CD4-positive, alpha-beta T cell treated with Interleukin-21 for 1 hour (primary cell): ENCODE measurements at regions not wholly inside any gene's neighbourhood (a gene's known extent, or its start where the extent isn't known, plus 50 kb on each side); places are given as distances from the start of the nearest gene placed in this dataset.
A peak's percentile ranks its signal among the peaks of the same experiment; 100 is the strongest.
"Not testable (repeated sequence)": the region's sequence is repeated elsewhere in the genome, so short reads cannot be mapped to it uniquely, and the experiment has no call there.

Experiments used
- DNase-seq: peaks from one replicate; pipeline ENCODE4 v3.0.0-alpha.2; 2020

- DNase-seq: no peak
These were observed 356.5 kb upstream of the CELF2 start for GRCh38 chr10:10661176-10661575.

GRCh38 chr10:10662716-10663408, 354.8 kb upstream of the CELF2 start:
- no peak for DNase-seq

DNA sequence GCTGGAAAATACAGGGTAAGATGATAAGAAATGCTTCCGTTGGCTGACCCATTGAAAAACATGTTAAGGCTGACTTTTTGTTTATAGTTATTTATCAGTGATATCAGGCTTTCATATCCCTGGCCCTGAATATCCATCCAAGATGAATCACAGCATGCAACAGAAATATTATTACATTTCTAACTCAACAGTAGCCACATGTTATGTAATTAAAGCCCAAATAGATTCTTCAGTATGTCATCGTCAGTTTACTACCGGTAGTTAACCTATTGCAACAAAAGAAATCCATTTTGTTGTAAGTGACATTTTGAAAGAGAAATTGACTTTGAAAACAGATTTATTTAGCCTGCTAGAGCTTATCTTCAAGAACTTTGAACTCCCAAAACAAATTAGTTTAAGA, 354.1 kb upstream of the CELF2 start:
- no peak for DNase-seq

- DNase-seq: no peak
These were observed 351.9 kb upstream of the CELF2 start for GRCh38 chr10:10665750-10666149.

DNA sequence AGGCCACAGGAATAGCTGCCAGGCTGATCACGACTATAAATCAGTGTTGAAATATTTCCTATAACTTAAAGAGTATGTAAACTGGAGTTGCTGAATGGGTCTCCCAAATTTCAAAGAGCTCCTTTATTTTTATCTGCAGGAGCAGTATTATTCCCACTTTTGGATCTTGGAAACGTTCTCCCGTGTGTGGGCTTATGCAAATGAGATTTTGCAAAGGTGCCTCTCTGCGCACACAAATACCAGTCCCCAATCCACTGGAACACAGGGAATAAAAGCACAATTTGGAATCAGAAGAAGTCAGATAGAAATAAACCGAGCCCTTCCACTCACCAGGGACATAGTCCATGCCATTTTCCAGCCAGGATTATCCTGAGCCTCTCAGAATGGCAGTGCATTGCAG, 350.2 kb upstream of the CELF2 start:
- no peak for DNase-seq

GRCh38 chr10:10676972-10677371, 340.7 kb upstream of the CELF2 start:
- no peak for DNase-seq

DNA sequence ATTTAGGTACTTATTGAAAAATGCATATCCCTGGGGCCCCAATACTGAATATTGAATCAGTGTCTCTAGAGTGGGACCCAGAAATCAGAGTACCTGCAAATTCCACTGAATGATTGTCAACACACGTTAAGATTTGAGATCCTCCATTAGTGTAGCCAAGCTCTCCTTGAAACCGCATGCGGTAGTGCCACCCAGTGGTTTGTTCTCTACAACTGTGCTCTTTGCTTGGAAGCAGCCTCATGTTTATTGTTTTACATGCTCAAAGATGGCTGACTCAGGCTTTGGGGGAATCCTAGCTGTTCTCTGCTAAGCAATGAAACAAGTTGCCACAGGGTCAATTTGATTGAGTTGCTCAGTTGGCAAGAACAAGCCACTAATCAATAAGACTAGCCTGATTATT, 340.2 kb upstream of the CELF2 start:
- DNase-seq: peak; percentile 3

GRCh38 chr10:10680496-10680895, 337.2 kb upstream of the CELF2 start:
- no peak for DNase-seq

- DNase-seq: no peak
These were observed 332.7 kb upstream of the CELF2 start for GRCh38 chr10:10684972-10685371.

DNA sequence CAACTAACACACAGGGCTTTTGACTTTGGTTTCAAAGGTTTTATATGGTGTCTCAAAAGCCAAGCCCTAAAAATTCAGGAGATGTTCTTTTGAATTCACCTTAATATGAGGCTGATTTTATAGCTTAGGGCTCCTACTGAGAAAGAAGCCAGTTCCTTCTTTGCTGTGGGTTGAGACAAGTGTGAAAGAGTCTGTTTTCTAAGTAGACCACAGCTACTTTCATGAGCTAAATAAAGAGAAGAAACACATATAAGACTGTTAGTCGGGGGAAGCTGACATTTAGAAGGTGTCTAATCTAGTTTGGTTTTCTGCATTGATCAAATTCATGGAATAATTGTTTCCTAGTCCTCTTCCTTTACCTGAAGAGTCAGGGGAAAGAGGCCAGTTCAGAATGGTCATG, 332.1 kb upstream of the CELF2 start:
- no peak for DNase-seq

DNA sequence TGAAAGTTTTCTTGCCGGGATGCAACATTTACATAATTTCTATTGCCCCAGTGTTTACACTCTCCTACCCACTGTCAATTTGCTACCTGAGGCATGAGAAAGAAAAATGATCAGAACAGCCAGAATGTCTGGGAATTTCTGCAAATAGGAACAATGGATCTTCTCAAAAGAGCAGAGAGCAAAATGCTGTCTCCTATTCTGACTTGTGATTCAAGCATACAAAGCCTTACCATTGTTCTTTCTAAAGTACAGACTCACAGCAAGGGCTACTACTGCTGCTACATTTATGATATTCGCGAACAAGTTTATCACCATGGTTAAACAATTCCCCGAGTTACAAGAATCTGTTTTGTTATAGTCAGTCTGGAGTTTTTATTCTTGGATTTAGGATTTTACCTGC, 329.9 kb upstream of the CELF2 start:
- no peak for DNase-seq

GRCh38 chr10:10699427-10699826, 318.2 kb upstream of the CELF2 start:
- no peak for DNase-seq

GRCh38 chr10:10701084-10701611, 316.5 kb upstream of the CELF2 start:
- DNase-seq: no peak

DNA sequence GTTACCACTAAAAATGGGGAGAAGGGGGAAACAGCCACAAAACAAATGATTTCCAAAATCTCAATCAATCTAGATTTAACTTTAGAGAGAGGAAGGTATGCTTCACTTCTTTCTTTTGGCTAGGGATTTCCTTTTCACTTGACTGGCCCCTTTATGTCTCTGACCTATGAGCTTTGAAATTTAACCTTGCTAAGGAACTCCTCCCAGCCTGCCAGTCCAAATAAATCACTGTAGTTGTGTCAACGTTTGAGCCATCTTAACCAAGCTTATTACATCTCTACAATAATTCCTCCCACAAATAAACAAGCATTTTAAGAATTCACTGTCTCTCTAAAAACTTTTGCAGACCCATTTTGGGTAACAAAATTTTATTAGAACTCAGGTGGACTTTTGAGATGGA, 315.5 kb upstream of the CELF2 start:
- DNase-seq: no peak

- DNase-seq: no peak
These were observed 314.3 kb upstream of the CELF2 start for GRCh38 chr10:10703382-10703781.

- DNase-seq: no peak
These were observed 305.4 kb upstream of the CELF2 start for GRCh38 chr10:10712155-10712704.

DNA sequence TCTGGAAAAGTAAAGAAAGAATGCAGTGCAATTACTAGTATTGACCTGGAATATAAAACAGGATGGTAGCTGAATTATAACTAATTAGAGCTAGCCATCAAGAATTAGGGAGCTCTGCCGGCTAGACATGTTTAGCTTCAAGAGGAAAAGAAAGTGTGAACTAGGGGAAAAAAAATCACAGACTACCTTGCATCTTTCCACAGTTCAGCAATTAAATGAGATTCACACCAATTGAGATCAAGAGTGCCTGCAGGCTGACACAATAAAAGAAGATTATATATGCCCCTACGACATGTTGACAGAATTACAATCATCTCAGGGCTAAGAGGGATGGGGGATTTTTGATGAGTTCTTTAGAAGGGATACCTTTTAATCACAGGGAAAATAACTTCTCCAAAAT, 303.3 kb upstream of the CELF2 start:
- DNase-seq: no peak

GRCh38 chr10:10716972-10717371, 300.7 kb upstream of the CELF2 start:
- no peak for DNase-seq

DNA sequence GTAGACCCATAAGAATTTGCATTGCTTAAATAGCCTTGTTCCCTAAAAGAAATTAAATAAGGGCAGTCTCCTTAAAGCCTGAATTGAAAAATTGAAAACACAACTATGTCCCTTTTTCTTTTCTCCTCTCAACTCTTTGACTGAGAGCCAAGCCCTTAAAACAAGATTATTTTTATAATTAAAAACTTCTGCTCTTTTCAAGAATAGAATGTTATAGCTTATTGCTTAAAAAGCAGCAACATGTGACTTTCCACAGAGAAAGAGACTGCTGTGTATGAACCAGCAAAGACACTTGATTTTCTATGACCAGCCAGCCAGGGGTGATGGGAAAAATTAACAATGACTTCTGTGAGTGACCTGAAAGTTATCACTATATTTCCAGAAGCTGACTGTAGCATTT, 295.2 kb upstream of the CELF2 start:
- DNase-seq: no peak

GRCh38 chr10:10725196-10725595, 292.5 kb upstream of the CELF2 start:
- no peak for DNase-seq

DNA sequence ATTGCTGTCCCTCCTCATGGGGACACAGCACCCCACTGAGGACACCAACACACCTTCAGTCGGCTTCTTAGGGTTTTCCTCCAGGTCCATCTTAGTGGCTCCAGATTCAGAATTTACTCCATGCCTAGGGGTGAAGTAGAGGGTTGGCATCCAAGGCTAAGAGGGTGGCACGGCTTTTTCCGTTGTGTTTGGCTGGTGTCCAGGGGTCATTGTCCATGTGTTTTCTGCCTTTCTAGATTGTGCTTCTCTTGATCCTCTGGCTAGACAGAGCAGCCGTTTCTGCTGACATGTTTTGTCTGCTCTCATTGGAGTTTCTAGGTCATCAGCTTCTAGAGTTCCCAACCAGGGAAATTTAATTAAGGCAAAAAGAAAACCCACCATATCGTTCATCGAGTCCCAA, 291.6 kb upstream of the CELF2 start:
- DNase-seq: no peak

DNA sequence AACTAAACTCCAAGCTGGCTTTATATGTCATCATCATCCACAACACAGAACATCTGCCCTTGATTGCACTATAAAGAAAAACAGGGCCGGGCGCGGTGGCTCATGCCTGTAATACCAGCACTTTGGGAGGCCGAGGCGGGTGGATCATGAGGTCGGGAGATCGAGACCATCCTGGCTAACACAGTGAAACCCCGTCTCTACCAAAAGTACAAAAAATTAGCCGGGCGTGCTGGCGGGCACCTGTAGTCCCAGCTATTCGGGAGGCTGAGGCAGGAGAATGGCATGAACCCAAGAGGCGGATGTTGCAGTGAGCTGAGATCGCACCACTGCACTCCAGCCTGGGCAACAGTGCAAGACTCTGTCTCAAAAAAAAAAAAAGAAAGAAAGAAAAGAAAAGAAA, 290.3 kb upstream of the CELF2 start:
- not testable (repeated sequence) for DNase-seq

DNA sequence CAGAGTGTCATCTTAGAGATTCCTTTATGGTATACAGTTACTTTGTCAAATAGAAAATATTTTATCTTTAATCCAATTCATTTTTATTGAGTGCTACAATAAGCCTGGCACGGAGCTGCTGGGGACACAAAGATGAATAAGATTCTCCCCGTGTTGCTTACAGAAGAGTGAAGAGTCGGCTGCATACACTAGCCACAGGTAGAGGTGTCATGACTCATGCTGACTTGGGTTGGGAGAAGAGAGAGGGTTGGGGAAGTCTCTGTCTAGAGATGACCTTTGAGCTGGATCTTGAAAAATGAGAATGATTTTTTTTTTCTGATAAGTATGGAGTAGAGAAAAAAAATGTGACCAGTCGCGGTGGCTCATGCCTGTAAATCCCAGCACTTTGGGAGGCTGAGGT, 289.9 kb upstream of the CELF2 start:
- no peak for DNase-seq

- DNase-seq: no peak
These were observed 287.1 kb upstream of the CELF2 start for GRCh38 chr10:10730471-10731043.

- no peak for DNase-seq
These were observed 286.3 kb upstream of the CELF2 start for GRCh38 chr10:10731366-10731765.
